ENCODE measurements at regions not wholly inside any gene's neighbourhood (a gene's known extent, or its start where the extent isn't known, plus 50 kb on each side); places are given as distances from the start of the nearest gene placed in this dataset.
A peak's percentile ranks its signal among the peaks of the same experiment; 100 is the strongest.
"Not testable (repeated sequence)": the region's sequence is repeated elsewhere in the genome, so short reads cannot be mapped to it uniquely, and the experiment has no call there.

DNA sequence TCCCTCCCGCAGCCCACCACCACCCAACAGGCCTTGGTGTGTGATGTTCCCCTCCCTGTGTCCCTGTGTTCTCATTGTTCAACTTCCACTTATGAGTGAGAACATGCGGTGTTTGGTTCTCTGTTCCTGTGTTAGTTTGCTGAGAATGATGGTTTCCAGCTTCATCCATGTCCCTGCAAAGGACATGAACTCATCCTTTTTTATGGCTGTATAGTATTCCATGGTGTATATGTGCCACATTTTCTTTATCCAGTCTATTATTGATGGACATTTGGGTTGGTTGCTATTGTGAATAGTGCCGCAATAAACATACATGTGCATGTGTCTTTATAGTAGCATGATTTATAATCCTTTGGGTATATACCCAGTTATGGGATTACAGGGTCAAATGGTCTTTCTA, 59.1 kb upstream of the RHOBTB1 start:
- not testable (repeated sequence) for H3K9me3 ChIP-seq (ENCODE audit: control insufficient read depth in 2 of 2, low read length in 2 of 2); H3K4me3 ChIP-seq (ENCODE audit: low read length in 2 of 2); H3K9ac ChIP-seq (ENCODE audit: low read depth in 1 of 2, low read length in 2 of 2); H3K27me3 ChIP-seq (ENCODE audit: control insufficient read depth in 2 of 2, insufficient read depth in 2 of 2, low read length in 2 of 2); H3K27ac ChIP-seq (ENCODE audit: low read depth in 2 of 2, low read length in 2 of 2); H3K4me1 ChIP-seq (ENCODE audit: control insufficient read depth in 2 of 2, insufficient read depth in 2 of 2, low read length in 2 of 2); H3K36me3 ChIP-seq (ENCODE audit: control insufficient read depth in 2 of 2, insufficient read depth in 2 of 2, low read length in 2 of 2)

DNA sequence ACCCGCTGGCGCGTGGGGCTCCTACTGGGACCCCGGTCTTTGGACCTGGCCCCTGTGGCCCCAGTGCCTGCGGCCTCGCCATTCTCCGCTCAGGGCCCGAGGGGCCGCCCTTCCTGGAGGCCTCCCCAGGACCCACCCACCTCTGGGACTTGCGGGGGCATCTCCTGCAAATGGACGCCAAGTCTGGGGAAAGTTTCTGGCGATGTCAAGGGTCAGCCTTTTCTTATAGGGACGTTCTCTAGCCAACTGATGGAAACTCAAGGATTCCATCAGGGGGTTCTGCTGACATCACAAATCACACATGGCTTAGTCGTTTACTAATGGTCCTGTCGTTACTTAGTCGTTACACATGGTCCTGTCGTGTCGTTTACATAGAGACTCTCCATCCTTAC, 57.7 kb upstream of the RHOBTB1 start:
- no peak overlapping the region for H3K9ac ChIP-seq (ENCODE audit: low read depth in 1 of 2, low read length in 2 of 2)

DNA sequence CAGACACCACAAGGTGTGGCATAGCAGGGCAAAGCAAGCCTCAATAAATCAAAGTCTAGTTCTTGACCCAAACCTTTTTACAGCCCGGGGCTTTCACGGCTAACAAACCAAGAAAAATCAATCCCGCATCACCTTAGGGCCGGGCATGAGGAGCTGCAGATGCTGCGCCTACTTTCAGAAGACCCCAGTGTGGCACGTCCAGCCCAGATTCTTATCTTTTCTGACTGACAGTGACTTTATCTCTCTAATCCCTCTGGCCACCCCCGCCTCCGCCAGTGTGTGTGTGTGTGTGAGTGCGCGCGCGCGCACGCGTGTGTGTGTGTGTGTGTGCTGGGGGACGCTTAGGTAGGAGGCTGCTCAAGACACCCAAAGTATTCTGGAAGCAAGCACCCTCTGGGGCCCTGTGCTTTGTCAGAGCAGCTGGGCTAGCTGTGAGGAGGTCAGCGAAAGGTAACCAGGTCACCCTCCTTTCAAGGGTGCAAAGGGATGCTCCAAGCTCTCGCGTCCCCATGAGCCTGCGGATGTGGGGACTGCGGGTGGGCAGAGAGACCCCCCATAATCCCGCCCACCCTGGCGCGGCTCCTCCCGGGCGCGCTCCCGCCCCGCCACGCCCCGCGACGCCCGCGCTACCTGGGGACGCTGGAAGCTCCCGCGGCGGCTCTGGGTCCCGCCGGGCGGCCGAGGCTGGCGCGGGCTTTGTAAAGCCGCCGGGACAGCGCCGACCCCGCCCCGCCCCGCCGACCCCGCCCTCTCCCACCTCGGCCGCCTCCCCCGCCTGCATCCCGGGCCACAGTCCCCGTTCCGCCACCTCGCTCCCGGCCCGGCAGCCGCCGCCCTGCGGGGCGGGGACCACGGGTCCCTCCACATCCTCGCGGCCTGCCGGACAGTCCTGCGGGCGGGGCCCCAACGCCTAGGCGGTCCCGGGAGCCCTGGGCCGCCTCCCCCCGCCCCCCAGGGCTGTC, 57.1 kb upstream of the RHOBTB1 start:
- Histone ChIP-seq H3K9ac (ENCODE audit: low read depth in 1 of 2, low read length in 2 of 2) (peak overlapping the region in 1 of 2 donors; percentile 36), H3K36me3 (ENCODE audit: control insufficient read depth in 2 of 2, insufficient read depth in 2 of 2, low read length in 2 of 2) (no peaks in the 10 kb centered on the region), H3K9me3 (ENCODE audit: control insufficient read depth in 2 of 2, low read length in 2 of 2) (no peaks in the 10 kb centered on the region), H3K4me1 (ENCODE audit: control insufficient read depth in 2 of 2, insufficient read depth in 2 of 2, low read length in 2 of 2) (peaks cover 3 to 6% of the 10 kb centered on the region in 2 donors), H3K27me3 (ENCODE audit: control insufficient read depth in 2 of 2, insufficient read depth in 2 of 2, low read length in 2 of 2) (peaks cover 4 to 6% of the 10 kb centered on the region in 2 donors), H3K4me3 (ENCODE audit: low read length in 2 of 2) (peak overlapping the region; percentile 67 to 70), H3K27ac (ENCODE audit: low read depth in 2 of 2, low read length in 2 of 2) (no peak overlapping the region)

More for the DNA sequence above, 57.7 kb upstream of the RHOBTB1 start:
- H3K9me3 ChIP-seq (ENCODE audit: control insufficient read depth in 2 of 2, low read length in 2 of 2) = no peaks in the 10 kb centered on the region
- peak overlapping the region in 1 of 2 donors; percentile 35 for H3K4me3 ChIP-seq (ENCODE audit: low read length in 2 of 2)
- peaks cover 3 to 6% of the 10 kb centered on the region in 2 donors for H3K4me1 ChIP-seq (ENCODE audit: control insufficient read depth in 2 of 2, insufficient read depth in 2 of 2, low read length in 2 of 2)
- H3K27ac ChIP-seq (ENCODE audit: low read depth in 2 of 2, low read length in 2 of 2) = no peak overlapping the region
- no peaks in the 10 kb centered on the region for H3K36me3 ChIP-seq (ENCODE audit: control insufficient read depth in 2 of 2, insufficient read depth in 2 of 2, low read length in 2 of 2)
- peaks cover 4 to 6% of the 10 kb centered on the region in 2 donors for H3K27me3 ChIP-seq (ENCODE audit: control insufficient read depth in 2 of 2, insufficient read depth in 2 of 2, low read length in 2 of 2)

DNA sequence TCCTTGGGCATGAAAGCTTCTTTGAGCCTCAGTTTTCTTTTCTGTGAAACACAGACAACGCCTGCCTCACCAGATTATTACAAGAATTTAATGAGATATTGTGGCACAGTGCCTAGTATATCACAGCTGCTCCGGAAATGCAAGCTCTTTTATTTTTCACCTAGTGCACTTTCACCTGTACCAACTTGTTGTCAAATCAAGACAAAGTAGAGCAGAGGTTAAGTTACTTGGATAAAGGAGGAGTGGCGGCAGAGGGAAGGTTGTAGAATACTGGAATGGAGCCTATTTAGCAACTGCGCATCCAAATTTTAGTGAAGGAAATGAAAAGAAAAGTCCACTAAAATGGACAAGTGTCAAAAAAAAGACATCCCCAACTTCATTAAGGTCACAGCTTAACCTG, 54.9 kb upstream of the RHOBTB1 start:
- peak overlapping the region in 1 of 2 donors; percentile 41 for H3K27ac ChIP-seq (ENCODE audit: low read depth in 2 of 2, low read length in 2 of 2)
- no peaks in the 10 kb centered on the region for H3K9me3 ChIP-seq (ENCODE audit: control insufficient read depth in 2 of 2, low read length in 2 of 2)
- H3K9ac ChIP-seq (ENCODE audit: low read depth in 1 of 2, low read length in 2 of 2) = no peak overlapping the region
- H3K4me3 ChIP-seq (ENCODE audit: low read length in 2 of 2) = no peak overlapping the region
- H3K36me3 ChIP-seq (ENCODE audit: control insufficient read depth in 2 of 2, insufficient read depth in 2 of 2, low read length in 2 of 2) = no peaks in the 10 kb centered on the region
- H3K27me3 ChIP-seq (ENCODE audit: control insufficient read depth in 2 of 2, insufficient read depth in 2 of 2, low read length in 2 of 2) = peaks cover 4 to 6% of the 10 kb centered on the region in 2 donors
- peaks cover 3 to 6% of the 10 kb centered on the region in 2 donors for H3K4me1 ChIP-seq (ENCODE audit: control insufficient read depth in 2 of 2, insufficient read depth in 2 of 2, low read length in 2 of 2)

DNA sequence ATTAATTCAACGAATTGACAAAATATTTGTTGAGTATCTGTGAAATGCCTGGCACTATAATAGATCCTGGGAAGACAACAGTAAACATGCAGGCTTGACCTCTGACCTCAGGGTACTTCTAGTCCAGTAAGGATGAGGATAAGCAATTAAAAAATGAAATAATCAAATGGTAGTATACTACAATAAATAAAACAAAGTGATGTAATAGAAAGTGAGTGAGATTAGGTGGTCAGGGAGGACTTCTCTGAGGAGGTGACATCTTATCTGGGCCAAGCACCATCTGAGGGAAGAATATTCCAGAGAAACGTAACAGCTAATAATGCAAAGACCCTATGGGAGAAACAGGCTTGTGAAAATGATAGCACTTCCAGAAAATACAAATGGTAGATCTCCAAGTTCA, 50.1 kb upstream of the RHOBTB1 start:
- Histone ChIP-seq H3K9me3 (ENCODE audit: control insufficient read depth in 2 of 2, low read length in 2 of 2) (no peaks in the 10 kb centered on the region), H3K36me3 (ENCODE audit: control insufficient read depth in 2 of 2, insufficient read depth in 2 of 2, low read length in 2 of 2) (no peaks in the 10 kb centered on the region), H3K4me1 (ENCODE audit: control insufficient read depth in 2 of 2, insufficient read depth in 2 of 2, low read length in 2 of 2) (peaks cover 0 to 5% of the 10 kb centered on the region in 2 donors), H3K27me3 (ENCODE audit: control insufficient read depth in 2 of 2, insufficient read depth in 2 of 2, low read length in 2 of 2) (no peaks in the 10 kb centered on the region), H3K9ac (ENCODE audit: low read depth in 1 of 2, low read length in 2 of 2) (no peak overlapping the region), H3K27ac (ENCODE audit: low read depth in 2 of 2, low read length in 2 of 2) (no peak overlapping the region), H3K4me3 (ENCODE audit: low read length in 2 of 2) (no peak overlapping the region)
